Raji (cell line): ENCODE measurements at regions not wholly inside any gene's neighbourhood (a gene's known extent, or its start where the extent isn't known, plus 50 kb on each side); places are given as distances from the start of the nearest gene placed in this dataset.

Source experiments
- POLR2A ChIP-seq: IDR thresholded peaks from 2 replicates; pipeline ENCODE4 v1.6.1; 2011; ENCODE audit warnings: low read depth, low read length, control low read depth; ENCODE audit not compliant: insufficient read depth

GRCh38 chr15:38201714-38202113 is 50.9 kb upstream of the SPRED1 start:
- no peak for TF ChIP-seq POLR2A

- no peak for TF ChIP-seq POLR2A
Observed at GRCh38 chr15:38202361-38202760, 50.3 kb upstream of the SPRED1 start.
